SK-N-SH treated with all-trans-retinoic acid at 6 μM for 48 hours (cell line): ENCODE measurements at regions not wholly inside any gene's neighbourhood (a gene's known extent, or its start where the extent isn't known, plus 50 kb on each side); places are given as distances from the start of the nearest gene placed in this dataset.

Experiments used
- ATAC-seq: fragments of 200-7000 bp; cut with Tn5 transposase; 3 replicates; pipeline ENCODE4 v1.9.1; 2020; ENCODE audit warnings: mild to moderate bottlenecking, moderate library complexity
- ARNTL ChIP-seq: fragments of 450-650 bp; formaldehyde crosslinking; IDR thresholded peaks from 2 replicates; pipeline ENCODE4 v1.5.0; 2020; ENCODE audit warnings: low read depth, mild to moderate bottlenecking, moderate library complexity, borderline replicate concordance
- BACH2 ChIP-seq: fragments of 250-450 bp; sonication (Bioruptor Pico); IDR thresholded peaks from 2 replicates; pipeline ENCODE4 v1.9.0; 2021; ENCODE audit warnings: mild to moderate bottlenecking, borderline replicate concordance
- CREB5 ChIP-seq: fragments of 250-450 bp; sonication (Bioruptor Pico); IDR thresholded peaks from 2 replicates; pipeline ENCODE4 v1.5.1; 2020; ENCODE audit warnings: low read depth, mild to moderate bottlenecking, moderate library complexity
- CSDC2 ChIP-seq: fragments of 250-450 bp; sonication (Bioruptor Pico); IDR thresholded peaks from 2 replicates; pipeline ENCODE4 v1.5.0; 2020; ENCODE audit warnings: mild to moderate bottlenecking, moderate library complexity
- CSRNP3 ChIP-seq: fragments of 250-450 bp; sonication (Bioruptor Pico); IDR thresholded peaks from 2 replicates; pipeline ENCODE4 v1.5.1; 2021; ENCODE audit warnings: mild to moderate bottlenecking, moderate library complexity
- ESRRG ChIP-seq: fragments of 250-450 bp; sonication (Bioruptor Pico); IDR thresholded peaks from 2 replicates; pipeline ENCODE4 v1.6.1; 2021; ENCODE audit warnings: mild to moderate bottlenecking
- ISL1 ChIP-seq: fragments of 250-450 bp; sonication (Bioruptor Pico); IDR thresholded peaks from 2 replicates; pipeline ENCODE4 v2.1.2; 2022; ENCODE audit warnings: mild to moderate bottlenecking, moderate library complexity
- OSR1 ChIP-seq: fragments of 250-450 bp; sonication (Bioruptor Pico); IDR thresholded peaks from 2 replicates; pipeline ENCODE4 v1.8.0; 2022; ENCODE audit warnings: moderate library complexity, mild to moderate bottlenecking, inconsistent platforms
- PATZ1 ChIP-seq: fragments of 250-450 bp; sonication (Bioruptor Pico); IDR thresholded peaks from 2 replicates; pipeline ENCODE4 v1.8.0; 2020; ENCODE audit warnings: mild to moderate bottlenecking, moderate library complexity, borderline replicate concordance
- POU6F1 ChIP-seq: fragments of 250-450 bp; sonication (Bioruptor Pico); IDR thresholded peaks from 2 replicates; pipeline ENCODE4 v1.8.0; 2021; ENCODE audit warnings: low read depth, mild to moderate bottlenecking, moderate library complexity, borderline replicate concordance
- PPARA ChIP-seq: fragments of 250-450 bp; sonication (Bioruptor Pico); IDR thresholded peaks from 2 replicates; pipeline ENCODE4 v1.5.0; 2020; ENCODE audit warnings: mild to moderate bottlenecking, borderline replicate concordance
- RARB ChIP-seq: fragments of 250-450 bp; sonication (Bioruptor Pico); IDR thresholded peaks from 2 replicates; pipeline ENCODE4 v1.8.0; 2021; ENCODE audit warnings: mild to moderate bottlenecking, moderate library complexity
- SNAI2 ChIP-seq: fragments of 250-450 bp; sonication (Bioruptor Pico); IDR thresholded peaks from 2 replicates; pipeline ENCODE4 v1.5.0; 2020; ENCODE audit warnings: mild to moderate bottlenecking, moderate library complexity
- TCF4 ChIP-seq: fragments of 250-450 bp; sonication (Bioruptor Pico); IDR thresholded peaks from 2 replicates; pipeline ENCODE4 v1.8.0; 2021; ENCODE audit warnings: mild to moderate bottlenecking, moderate library complexity, borderline replicate concordance
- TOX ChIP-seq: fragments of 250-450 bp; sonication (Bioruptor Pico); IDR thresholded peaks from 2 replicates; pipeline ENCODE4 v1.8.0; 2021; ENCODE audit warnings: mild to moderate bottlenecking, moderate library complexity, borderline replicate concordance
- TSHZ2 ChIP-seq: fragments of 250-450 bp; sonication (Bioruptor Pico); IDR thresholded peaks from 2 replicates; pipeline ENCODE4 v1.5.0; 2020; ENCODE audit warnings: mild to moderate bottlenecking, moderate library complexity
- ZC3H10 ChIP-seq: fragments of 250-450 bp; sonication (Bioruptor Pico); IDR thresholded peaks from 2 replicates; pipeline ENCODE4 v1.5.1; 2021; ENCODE audit warnings: mild to moderate bottlenecking, moderate library complexity
- ZFP30 ChIP-seq: fragments of 450-650 bp; formaldehyde crosslinking; IDR thresholded peaks from 2 replicates; pipeline ENCODE4 v1.5.0; 2022; ENCODE audit warnings: mild to moderate bottlenecking, moderate library complexity
- ZNF565 ChIP-seq: fragments of 450-650 bp; formaldehyde crosslinking; conservative IDR thresholded peaks from 2 replicates; pipeline ENCODE4 v1.5.0; 2020; ENCODE audit warnings: low read depth, mild to moderate bottlenecking, moderate library complexity
- ZNF70 ChIP-seq: fragments of 450-650 bp; formaldehyde crosslinking; IDR thresholded peaks from 2 replicates; pipeline ENCODE4 v1.5.0; 2020; ENCODE audit warnings: mild to moderate bottlenecking, moderate library complexity
- ZNF8 ChIP-seq: fragments of 450-650 bp; formaldehyde crosslinking; IDR thresholded peaks from 2 replicates; pipeline ENCODE4 v1.5.0; 2020; ENCODE audit warnings: mild to moderate bottlenecking, moderate library complexity

GRCh38 chr12:98022961-98023360 lies 492.4 kb upstream of the TMPO start:
- no peak for ATAC-seq
- no peak for TF ChIP-seq ISL1 (CRISPR knock-in tag)

GRCh38 chr12:98037401-98038140 lies 477.8 kb upstream of the TMPO start:
- TF ChIP-seq RARB (CRISPR knock-in tag) (no peak), TOX (CRISPR knock-in tag) (no peak), ZNF70 (CRISPR knock-in tag) (no peak), CREB5 (no peak), OSR1 (CRISPR knock-in tag) (no peak), ZNF8 (CRISPR knock-in tag) (no peak), ESRRG (CRISPR knock-in tag) (no peak), CSRNP3 (CRISPR knock-in tag) (no peak), SNAI2 (CRISPR knock-in tag) (no peak), POU6F1 (CRISPR knock-in tag) (no peak), ISL1 (CRISPR knock-in tag) (no peak), BACH2 (no peak), CSDC2 (CRISPR knock-in tag) (no peak), ZNF565 (CRISPR knock-in tag) (no peak), ZFP30 (CRISPR knock-in tag) (no peak), TSHZ2 (CRISPR knock-in tag) (no peak)
- no peak for ATAC-seq

GRCh38 chr12:98042668-98043067 lies 472.7 kb upstream of the TMPO start:
- no peak for TF ChIP-seq RARB (CRISPR knock-in tag)
- TF ChIP-seq OSR1 (CRISPR knock-in tag) = no peak
- no peak for ATAC-seq

GRCh38 chr12:98045395-98045794 lies 470.0 kb upstream of the TMPO start:
- TF ChIP-seq PPARA (no peak), ESRRG (CRISPR knock-in tag) (no peak), ZC3H10 (CRISPR knock-in tag) (no peak), TCF4 (CRISPR knock-in tag) (no peak), TSHZ2 (CRISPR knock-in tag) (no peak), ISL1 (CRISPR knock-in tag) (no peak), ARNTL (CRISPR knock-in tag) (no peak), PATZ1 (CRISPR knock-in tag) (no peak), OSR1 (CRISPR knock-in tag) (no peak)
- no peak for ATAC-seq
